ENCODE measurements at regions not wholly inside any gene's neighbourhood (a gene's known extent, or its start where the extent isn't known, plus 50 kb on each side); places are given as distances from the start of the nearest gene placed in this dataset.

DNA sequence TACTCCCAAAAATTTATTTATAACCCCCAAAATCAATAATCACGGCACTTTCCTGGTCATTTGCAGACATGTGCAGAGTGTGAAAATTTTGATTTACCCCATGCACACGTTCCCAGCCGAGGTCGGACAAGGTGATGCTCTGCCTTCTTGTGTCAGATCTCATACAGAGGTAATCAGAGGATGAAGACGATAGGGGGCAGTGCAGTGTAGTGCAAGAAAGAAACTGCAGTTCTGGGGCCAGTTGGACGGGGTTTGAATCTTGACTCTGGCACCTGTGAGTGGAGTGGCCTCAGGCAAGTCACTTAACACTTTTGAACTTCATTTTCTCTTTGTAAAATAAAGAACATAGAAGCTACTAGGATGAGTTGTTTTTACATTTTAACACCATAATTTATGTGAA lies 88.4 kb downstream of the FRMPD3 start:
- Histone ChIP-seq H2AFZ (ENCODE audit: low read length) (no peak overlapping the region), H3K27ac (ENCODE audit: low read depth, low read length, poor library complexity, severe bottlenecking) (no peak overlapping the region), H4K20me1 (ENCODE audit: insufficient read depth, low read length) (no peaks in the 10 kb centered on the region), H3K4me3 (ENCODE audit: low read depth, low read length, poor library complexity, severe bottlenecking) (no peak overlapping the region), H3K4me1 (ENCODE audit: insufficient read depth, low read length, poor library complexity, severe bottlenecking) (peaks cover 12% of the 10 kb centered on the region), H3K36me3 (ENCODE audit: insufficient read depth, low read length) (peaks cover 25% of the 10 kb centered on the region; the same call in 1 of the 2 replicates), H3K9me3 (ENCODE audit: low read length) (no peaks in the 10 kb centered on the region), H3K9me2 (ENCODE audit: insufficient read depth, low read length) (no peaks in the 10 kb centered on the region), H3K4me2 (ENCODE audit: low read length) (no peak overlapping the region), H3K79me2 (ENCODE audit: insufficient read depth, low read depth, low read length) (no peaks in the 10 kb centered on the region)
- TF ChIP-seq EZH2phosphoT487 (IDR thresholded peaks at IDR 0.05; ENCODE audit: borderline replicate concordance, low read depth, low read length) = no peak
- TF ChIP-seq, protein P1, sequence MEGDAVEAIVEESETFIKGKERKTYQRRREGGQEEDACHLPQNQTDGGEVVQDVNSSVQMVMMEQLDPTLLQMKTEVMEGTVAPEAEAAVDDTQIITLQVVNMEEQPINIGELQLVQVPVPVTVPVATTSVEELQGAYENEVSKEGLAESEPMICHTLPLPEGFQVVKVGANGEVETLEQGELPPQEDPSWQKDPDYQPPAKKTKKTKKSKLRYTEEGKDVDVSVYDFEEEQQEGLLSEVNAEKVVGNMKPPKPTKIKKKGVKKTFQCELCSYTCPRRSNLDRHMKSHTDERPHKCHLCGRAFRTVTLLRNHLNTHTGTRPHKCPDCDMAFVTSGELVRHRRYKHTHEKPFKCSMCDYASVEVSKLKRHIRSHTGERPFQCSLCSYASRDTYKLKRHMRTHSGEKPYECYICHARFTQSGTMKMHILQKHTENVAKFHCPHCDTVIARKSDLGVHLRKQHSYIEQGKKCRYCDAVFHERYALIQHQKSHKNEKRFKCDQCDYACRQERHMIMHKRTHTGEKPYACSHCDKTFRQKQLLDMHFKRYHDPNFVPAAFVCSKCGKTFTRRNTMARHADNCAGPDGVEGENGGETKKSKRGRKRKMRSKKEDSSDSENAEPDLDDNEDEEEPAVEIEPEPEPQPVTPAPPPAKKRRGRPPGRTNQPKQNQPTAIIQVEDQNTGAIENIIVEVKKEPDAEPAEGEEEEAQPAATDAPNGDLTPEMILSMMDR (conservative IDR thresholded peaks at IDR 0.05; ENCODE audit: low read length) = peak; percentile 61
- DNase-seq (ENCODE audit: low spot score) = peak; percentile 15
- intact Hi-C loops (cut with micrococcal nuclease; ENCODE audit: unreplicated experiment) = no loop called here
- POLR2A ChIA-PET = no interaction called here
- CTCF ChIA-PET (ENCODE audit: unreplicated experiment) = no interaction called here
- BruUV-seq (replicated peaks) = no TSS peak

DNA sequence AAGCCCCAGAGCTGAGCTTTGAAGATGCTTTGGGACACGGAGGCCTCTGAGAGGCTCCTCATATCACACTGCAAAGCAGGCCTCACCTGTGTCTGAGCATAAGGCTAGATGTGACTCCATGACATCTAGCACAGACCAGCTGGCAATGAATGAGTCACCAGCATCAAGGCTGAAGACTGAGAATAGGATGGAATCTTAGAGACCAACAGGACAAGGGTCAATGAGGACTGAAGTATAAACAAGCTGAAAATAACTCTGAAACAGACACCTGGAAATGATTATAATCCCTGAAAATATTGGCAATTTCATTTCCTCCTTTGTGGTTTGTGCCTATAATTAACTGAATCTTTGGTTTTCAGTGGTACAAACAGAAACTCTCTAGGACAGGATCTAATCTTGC lies 87.1 kb upstream of the PRPS1 start:
- Histone ChIP-seq H3K79me2 (ENCODE audit: insufficient read depth, low read depth, low read length) (no peaks in the 10 kb centered on the region), H3K9me2 (ENCODE audit: insufficient read depth, low read length) (no peaks in the 10 kb centered on the region), H3K27ac (ENCODE audit: low read depth, low read length, poor library complexity, severe bottlenecking) (no peak overlapping the region), H3K4me2 (ENCODE audit: low read length) (no peak overlapping the region), H3K4me3 (ENCODE audit: low read depth, low read length, poor library complexity, severe bottlenecking) (no peak overlapping the region), H2AFZ (ENCODE audit: low read length) (no peak overlapping the region), H4K20me1 (ENCODE audit: insufficient read depth, low read length) (no peaks in the 10 kb centered on the region), H3K4me1 (ENCODE audit: insufficient read depth, low read length, poor library complexity, severe bottlenecking) (peaks cover 12% of the 10 kb centered on the region), H3K36me3 (ENCODE audit: insufficient read depth, low read length) (peaks cover 5% of the 10 kb centered on the region; the same call in 1 of the 2 replicates), H3K9me3 (ENCODE audit: low read length) (no peaks in the 10 kb centered on the region)
- intact Hi-C loops (cut with micrococcal nuclease; ENCODE audit: unreplicated experiment) = loop anchor here (5.0 kb wide), 1 partner anchor 89 kb away; no protein-coding TSS in a partner anchor
- peak; percentile 6 for DNase-seq (ENCODE audit: low spot score)
- BruUV-seq (replicated peaks) = no TSS peak
- TF ChIP-seq EZH2phosphoT487 (IDR thresholded peaks at IDR 0.05; ENCODE audit: borderline replicate concordance, low read depth, low read length) = no peak
- TF ChIP-seq, protein P1 (conservative IDR thresholded peaks at IDR 0.05; ENCODE audit: low read length) = no peak
- POLR2A ChIA-PET = interaction anchor here (1.0 to 1.8 kb wide), 4 partner anchors 28 to 93 kb away, joined by 3 to 6 read pairs (median 3); partner anchors contain the start of gene PRPS1
- CTCF ChIA-PET (ENCODE audit: unreplicated experiment) = interaction anchor here (0.8 kb wide), 1 partner anchor 79 kb away, joined by 3 read pairs; no protein-coding TSS in a partner anchor

DNA sequence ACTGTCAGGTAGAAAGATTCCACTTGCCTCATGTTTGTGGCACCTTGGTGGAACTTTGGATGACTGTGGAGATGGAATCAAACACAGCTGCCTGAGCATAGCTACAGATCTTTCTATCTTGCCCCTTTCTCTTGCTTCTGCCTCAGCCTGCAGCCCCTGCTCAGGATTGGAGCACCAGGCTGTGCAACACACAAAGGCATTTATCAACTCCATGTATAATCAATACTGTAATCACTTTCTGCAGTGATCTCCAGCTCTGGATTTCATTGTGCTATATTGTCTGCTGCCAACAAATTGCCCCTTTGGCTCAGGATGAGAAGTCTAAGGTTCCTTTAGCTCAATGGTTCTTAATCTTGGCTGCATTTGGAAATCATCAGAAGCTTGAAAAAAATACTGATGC lies 86.3 kb upstream of the PRPS1 start:
- BruUV-seq (replicated peaks) = no TSS peak
- Histone ChIP-seq H3K36me3 (ENCODE audit: insufficient read depth, low read length) (peaks cover 5% of the 10 kb centered on the region; the same call in 1 of the 2 replicates), H3K79me2 (ENCODE audit: insufficient read depth, low read depth, low read length) (no peaks in the 10 kb centered on the region), H3K4me2 (ENCODE audit: low read length) (no peak overlapping the region), H4K20me1 (ENCODE audit: insufficient read depth, low read length) (no peaks in the 10 kb centered on the region), H2AFZ (ENCODE audit: low read length) (no peak overlapping the region), H3K9me3 (ENCODE audit: low read length) (no peaks in the 10 kb centered on the region), H3K27ac (ENCODE audit: low read depth, low read length, poor library complexity, severe bottlenecking) (no peak overlapping the region), H3K4me3 (ENCODE audit: low read depth, low read length, poor library complexity, severe bottlenecking) (no peak overlapping the region), H3K9me2 (ENCODE audit: insufficient read depth, low read length) (no peaks in the 10 kb centered on the region), H3K4me1 (ENCODE audit: insufficient read depth, low read length, poor library complexity, severe bottlenecking) (peaks cover 12% of the 10 kb centered on the region)
- ChIA-PET POLR2A (interaction anchor here (1.0 to 1.8 kb wide), 4 partner anchors 27 to 94 kb away, joined by 3 to 6 read pairs (median 3); partner anchors contain the start of gene PRPS1), CTCF (ENCODE audit: unreplicated experiment) (interaction anchor here (1.1 kb wide), 1 partner anchor 18 kb away, joined by 3 read pairs; no protein-coding TSS in a partner anchor)
- TF ChIP-seq, protein P1 (conservative IDR thresholded peaks at IDR 0.05; ENCODE audit: low read length) = no peak
- no peak for TF ChIP-seq EZH2phosphoT487 (IDR thresholded peaks at IDR 0.05; ENCODE audit: borderline replicate concordance, low read depth, low read length)
- intact Hi-C loops (cut with micrococcal nuclease; ENCODE audit: unreplicated experiment) = loop anchor here (5.0 kb wide), 1 partner anchor 90 kb away; no protein-coding TSS in a partner anchor
- no peak for DNase-seq (ENCODE audit: low spot score)
